ENCODE measurements at regions not wholly inside any gene's neighbourhood (a gene's known extent, or its start where the extent isn't known, plus 50 kb on each side); places are given as distances from the start of the nearest gene placed in this dataset.

- peak in 5 of 6 donors; percentile 13 to 46 (median 34) for DNase-seq
- peak overlapping the region in 3 of 4 donors; percentile 7 to 50 (median 38) for H3K4me3 ChIP-seq
Observed at GRCh38 chr5:134464988-134465815, 53.5 kb upstream of the CDKN2AIPNL start.

GRCh38 chr5:134463991-134464760 is 52.5 kb upstream of the CDKN2AIPNL start:
- Histone ChIP-seq H3K9me3 (no peaks in the 10 kb centered on the region), H3K4me1 (peaks cover 8 to 13% (median 13%) of the 10 kb centered on the region in 3 donors), H3K27me3 (no peaks in the 10 kb centered on the region), H3K27ac (no peak overlapping the region), H3K36me3 (no peaks in the 10 kb centered on the region), H3K4me3 (no peak overlapping the region)
- peak in 1 of 6 donors; percentile 17 for DNase-seq
- ATAC-seq = no peak
- intact Hi-C loops (cut with DNase I) = no loop called here
- 80 to 87% methylated on average over 10 of the region's 10 CpGs for WGBS, 2 donors
- FAIRE-seq = no peak
- TF ChIP-seq CTCF (IDR thresholded peaks at IDR 0.05) = no peak

More at GRCh38 chr5:134464988-134465815, 53.5 kb upstream of the CDKN2AIPNL start:
- H3K27me3 ChIP-seq = no peaks in the 10 kb centered on the region
- H3K9me3 ChIP-seq = no peaks in the 10 kb centered on the region
- intact Hi-C loops (cut with DNase I) = no loop called here
- peak in 1 of 4 donors; percentile 5 for ATAC-seq
- H3K36me3 ChIP-seq = no peaks in the 10 kb centered on the region
- no peak for FAIRE-seq
- peak overlapping the region; percentile 88 to 94 (median 92) for H3K27ac ChIP-seq
- WGBS, 2 donors = 44 to 47% methylated on average over 10 of the region's 10 CpGs
- peaks cover 8 to 13% (median 13%) of the 10 kb centered on the region in 3 donors for H3K4me1 ChIP-seq
- TF ChIP-seq CTCF (IDR thresholded peaks at IDR 0.05) = no peak

- peak in 1 of 6 donors; percentile 26 for DNase-seq
- H3K36me3 ChIP-seq = no peaks in the 10 kb centered on the region
- no peak for TF ChIP-seq CTCF (IDR thresholded peaks at IDR 0.05)
- peaks cover 8 to 13% (median 13%) of the 10 kb centered on the region in 3 donors for H3K4me1 ChIP-seq
- intact Hi-C loops (cut with DNase I) = no loop called here
- no peak for FAIRE-seq
- no peaks in the 10 kb centered on the region for H3K9me3 ChIP-seq
- H3K27me3 ChIP-seq = no peaks in the 10 kb centered on the region
- WGBS, 2 donors = 87 to 91% methylated on average over 7 of the region's 7 CpGs
- H3K4me3 ChIP-seq = no peak overlapping the region
- ATAC-seq = no peak
- no peak overlapping the region for H3K27ac ChIP-seq
Observed at GRCh38 chr5:134463176-134463720, 51.6 kb upstream of the CDKN2AIPNL start.

GRCh38 chr5:134462761-134463160 is 51.1 kb upstream of the CDKN2AIPNL start:
- FAIRE-seq (no peak), ATAC-seq (no peak), DNase-seq (peak in 1 of 6 donors; percentile 8)
- H3K27me3 ChIP-seq = no peaks in the 10 kb centered on the region
- H3K36me3 ChIP-seq = no peaks in the 10 kb centered on the region
- peaks cover 8 to 13% (median 13%) of the 10 kb centered on the region in 3 donors for H3K4me1 ChIP-seq
- 81 to 88% methylated on average over 6 of the region's 6 CpGs for WGBS, 2 donors
- intact Hi-C loops (cut with DNase I) = no loop called here
- H3K27ac ChIP-seq = no peak overlapping the region
- TF ChIP-seq CTCF (IDR thresholded peaks at IDR 0.05) = no peak
- no peaks in the 10 kb centered on the region for H3K9me3 ChIP-seq
- no peak overlapping the region for H3K4me3 ChIP-seq
